ENCODE measurements at regions not wholly inside any gene's neighbourhood (a gene's known extent, or its start where the extent isn't known, plus 50 kb on each side); places are given as distances from the start of the nearest gene placed in this dataset.
"Not testable (repeated sequence)": the region's sequence is repeated elsewhere in the genome, so short reads cannot be mapped to it uniquely, and the experiment has no call there.

DNA sequence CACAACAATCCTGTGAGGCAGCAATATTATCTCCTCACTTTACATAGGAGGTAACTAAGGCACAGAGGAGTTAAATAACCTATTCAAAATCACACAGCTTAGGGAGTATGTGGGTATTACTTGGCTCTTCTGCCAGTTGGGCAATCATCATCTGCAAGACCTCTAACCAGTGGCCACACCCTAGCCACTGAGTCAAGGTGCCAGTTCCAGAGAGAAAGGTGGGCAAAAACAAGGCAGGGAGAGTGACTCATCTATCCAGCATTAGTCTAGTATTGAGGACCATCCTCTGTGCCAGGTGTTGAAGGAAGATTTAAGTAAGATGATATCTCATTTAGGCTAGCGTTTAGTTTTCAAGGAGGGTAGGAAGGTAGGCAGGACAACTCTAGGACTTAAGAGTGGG lies 113.9 kb upstream of the EOLA2 start:
- DNase-seq (ENCODE audit: low read depth): no peak

DNA sequence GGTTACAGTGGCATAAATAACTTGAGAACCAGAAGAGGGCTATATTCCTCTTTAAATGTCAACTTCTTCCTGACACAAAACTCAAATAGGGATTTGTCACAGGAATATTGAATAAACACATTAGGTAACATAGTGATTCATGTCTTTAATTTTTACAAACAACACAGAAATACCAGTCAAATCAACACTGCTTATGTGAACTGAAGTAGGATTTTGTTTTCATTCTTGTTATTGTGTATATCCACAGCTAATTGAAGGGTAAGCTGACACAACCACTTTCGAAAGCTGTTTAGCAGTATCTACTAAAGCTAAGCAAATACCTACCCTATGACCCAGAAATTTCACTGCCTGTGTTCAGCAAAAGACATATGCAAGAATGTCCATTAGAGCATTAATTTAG lies 120.4 kb upstream of the EOLA2 start:
- DNase-seq (ENCODE audit: low read depth): no peak

DNA sequence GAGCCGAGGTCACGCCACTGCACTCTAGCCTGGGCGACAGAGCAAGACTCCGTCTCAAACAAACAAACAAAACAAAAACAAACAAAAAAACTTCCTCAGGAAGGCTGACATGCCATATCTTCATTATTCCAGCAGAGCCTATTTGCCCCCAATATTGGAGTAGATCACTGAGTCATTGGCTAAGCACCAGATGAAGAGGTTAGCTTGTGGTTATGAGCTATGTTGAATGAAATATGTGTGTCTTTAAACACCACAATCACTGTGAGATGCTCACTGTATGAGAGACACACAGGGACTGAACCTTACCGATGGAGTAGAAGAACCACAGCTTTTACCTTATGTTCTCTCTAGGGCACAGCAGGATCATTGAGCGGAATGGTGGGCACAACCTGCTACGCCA lies 122.1 kb upstream of the EOLA2 start:
- DNase-seq (ENCODE audit: low read depth): no peak

DNA sequence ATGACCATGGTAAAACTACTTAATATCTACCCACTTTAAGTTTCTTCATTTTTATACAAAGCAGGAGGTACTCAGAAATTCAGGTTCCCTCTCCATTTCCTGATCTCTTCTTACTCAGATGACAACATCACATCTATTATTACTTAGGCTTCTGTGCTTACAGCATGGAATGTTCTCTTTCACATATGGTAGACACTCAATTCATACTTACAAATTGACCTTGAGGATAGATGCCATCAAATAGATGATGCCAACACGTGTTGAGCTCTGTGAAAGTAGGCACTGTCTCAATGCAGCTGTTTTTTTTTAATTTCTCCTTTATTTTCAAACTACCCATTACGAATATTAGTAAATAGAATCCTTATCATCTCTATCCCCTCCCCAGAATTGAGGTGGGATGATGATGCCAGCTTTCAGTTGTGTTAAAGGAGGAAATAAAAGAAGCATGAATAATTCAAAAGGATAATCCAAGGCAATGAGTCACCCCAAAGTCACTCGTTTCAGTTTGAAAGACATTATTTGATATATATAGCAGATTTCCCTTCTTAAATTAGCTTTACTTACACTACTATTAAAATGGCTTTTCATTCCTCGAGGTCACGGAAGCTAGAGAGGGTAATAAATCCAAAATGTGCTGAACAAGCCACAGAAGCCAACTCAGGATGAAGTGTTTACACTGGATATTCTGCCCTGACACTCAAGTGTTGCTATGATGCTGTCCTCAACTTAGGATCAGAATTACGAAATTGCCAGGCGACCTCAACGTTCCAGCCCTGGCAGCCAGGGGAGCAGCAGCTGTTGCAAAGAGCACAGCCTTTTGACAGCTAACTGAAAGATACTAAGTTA lies 124.2 kb upstream of the EOLA2 start:
- DNase-seq (ENCODE audit: low read depth): no peak

DNA sequence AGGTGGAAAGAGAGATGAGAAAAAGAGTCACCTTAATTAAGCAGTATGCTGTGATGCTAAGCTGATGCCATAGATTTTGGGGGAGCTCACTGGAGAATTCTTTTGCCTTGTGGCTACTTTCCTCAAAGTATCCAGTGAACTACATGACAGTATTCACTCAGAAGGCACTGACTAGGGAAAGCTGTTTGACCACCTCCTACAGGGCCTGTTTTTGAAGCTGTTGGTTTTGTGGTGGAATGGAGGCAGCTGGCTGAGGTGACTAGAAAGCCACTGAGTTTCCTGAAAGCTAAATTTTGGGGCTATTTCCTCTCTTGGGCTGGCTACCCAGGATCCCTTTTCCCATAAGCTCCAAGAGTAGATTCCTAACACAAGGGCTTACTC lies 124.8 kb upstream of the EOLA2 start:
- no peak for DNase-seq (ENCODE audit: low read depth)

DNA sequence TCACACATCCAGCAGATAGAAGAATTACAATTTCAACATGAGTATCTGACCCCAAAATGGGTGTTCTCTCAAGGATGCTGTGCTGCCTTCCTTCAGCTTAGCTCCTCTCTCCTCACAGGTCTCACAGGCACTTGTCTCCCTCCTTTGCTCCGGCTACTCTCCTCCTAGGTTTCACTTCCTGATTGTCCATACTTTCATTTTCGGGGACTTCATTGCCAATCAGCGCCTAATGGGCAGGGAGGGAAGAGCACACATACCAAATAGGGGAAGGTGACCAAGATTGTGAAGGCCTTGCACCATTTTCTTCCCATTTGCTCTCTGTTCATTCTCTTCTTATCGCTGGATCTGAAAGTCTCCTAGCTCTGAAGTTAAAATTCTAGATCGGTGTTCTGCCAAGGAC lies 125.4 kb upstream of the EOLA2 start:
- DNase-seq (ENCODE audit: low read depth): no peak

DNA sequence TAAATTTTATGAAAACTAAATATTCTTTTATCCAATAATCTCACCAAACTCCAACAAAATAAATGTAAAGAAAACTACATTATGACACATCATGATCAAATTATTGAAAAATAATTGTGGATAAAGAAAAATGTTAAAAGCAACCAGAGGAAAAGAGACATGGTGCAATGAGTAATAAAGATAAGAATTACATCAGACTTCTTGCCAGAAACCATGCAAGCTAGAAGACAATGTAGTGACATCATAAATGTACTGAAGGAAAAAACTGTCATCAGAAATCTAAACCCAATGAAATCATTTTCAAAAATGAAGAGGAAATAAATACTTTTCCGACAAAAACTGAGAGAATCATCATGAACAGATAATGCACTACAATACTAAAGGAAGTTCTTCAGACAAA lies 135.9 kb upstream of the EOLA2 start:
- DNase-seq (ENCODE audit: low read depth): no peak

DNA sequence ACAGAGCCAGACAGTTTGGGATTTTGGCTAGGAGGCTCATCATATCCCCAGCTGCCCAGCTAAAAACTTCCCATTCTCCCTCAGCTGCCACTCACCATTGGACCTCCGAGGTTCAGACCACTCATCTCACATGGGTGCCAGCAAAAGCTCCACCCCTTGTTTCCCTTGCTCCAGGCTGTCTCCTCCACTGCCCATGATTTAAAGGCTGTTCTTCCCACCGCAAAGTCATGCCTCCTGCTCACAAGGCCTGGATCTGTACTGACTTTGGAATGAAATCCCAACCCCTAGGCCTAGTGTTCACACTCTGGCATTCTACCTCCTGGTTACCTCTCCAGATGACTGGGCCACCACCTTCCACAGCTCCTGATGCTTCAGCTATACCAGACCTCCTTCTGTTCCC lies 142.2 kb upstream of the EOLA2 start:
- no peak for DNase-seq (ENCODE audit: low read depth)

DNA sequence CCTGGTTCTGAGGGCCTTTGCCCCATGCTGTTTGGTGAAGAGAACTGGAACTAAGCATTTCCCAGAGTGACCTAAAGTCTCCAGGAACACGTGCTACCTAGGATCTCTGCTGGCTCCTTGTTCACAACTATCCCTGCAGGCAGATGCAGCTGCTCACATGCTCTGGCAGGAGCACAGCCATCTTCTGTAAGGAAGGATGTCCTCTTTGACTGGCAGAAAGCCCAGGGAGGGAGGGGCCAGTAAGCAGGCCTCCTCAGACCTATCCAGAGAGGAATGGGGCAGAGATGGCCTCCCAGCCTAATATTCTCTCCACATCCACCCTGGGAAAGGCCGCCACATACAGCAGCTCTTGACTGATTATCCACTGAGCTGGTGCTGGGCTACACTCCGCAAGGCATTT lies 142.8 kb upstream of the EOLA2 start:
- DNase-seq (ENCODE audit: low read depth): no peak

DNA sequence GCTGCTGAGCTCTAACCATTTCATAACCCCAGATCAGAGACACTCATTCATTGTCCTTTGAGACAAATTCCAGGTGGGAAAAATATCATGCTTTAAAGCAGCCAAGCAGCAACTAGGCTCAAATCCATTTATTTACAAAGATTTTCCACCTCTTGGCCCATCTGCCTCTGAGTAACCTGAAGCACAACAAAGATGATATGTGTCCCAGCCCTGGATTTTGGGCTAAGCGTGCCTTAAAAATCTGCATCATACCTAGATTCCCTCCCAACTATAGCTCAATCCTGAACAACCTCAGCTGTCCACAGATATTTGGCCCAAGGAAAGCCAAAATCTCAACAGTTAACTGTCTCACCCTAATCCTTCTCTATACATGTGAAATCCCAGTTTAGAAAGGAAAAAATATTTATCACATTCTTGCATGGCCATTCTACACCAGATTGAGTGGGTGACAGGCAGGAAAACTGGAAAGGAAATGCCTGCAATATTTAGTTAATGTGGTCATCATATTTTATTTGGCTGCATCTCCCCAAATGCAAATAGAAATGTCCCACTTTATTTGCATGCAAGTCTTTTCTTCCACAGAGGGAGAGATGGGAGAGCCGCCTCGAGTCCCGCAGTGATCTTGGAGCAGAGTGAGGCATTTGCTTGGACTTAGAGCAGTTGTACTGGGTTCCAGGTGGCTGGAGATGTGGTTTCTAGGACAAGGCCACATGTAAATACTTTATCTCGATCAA lies 146.4 kb upstream of the EOLA2 start:
- no peak for DNase-seq (ENCODE audit: low read depth)

DNA sequence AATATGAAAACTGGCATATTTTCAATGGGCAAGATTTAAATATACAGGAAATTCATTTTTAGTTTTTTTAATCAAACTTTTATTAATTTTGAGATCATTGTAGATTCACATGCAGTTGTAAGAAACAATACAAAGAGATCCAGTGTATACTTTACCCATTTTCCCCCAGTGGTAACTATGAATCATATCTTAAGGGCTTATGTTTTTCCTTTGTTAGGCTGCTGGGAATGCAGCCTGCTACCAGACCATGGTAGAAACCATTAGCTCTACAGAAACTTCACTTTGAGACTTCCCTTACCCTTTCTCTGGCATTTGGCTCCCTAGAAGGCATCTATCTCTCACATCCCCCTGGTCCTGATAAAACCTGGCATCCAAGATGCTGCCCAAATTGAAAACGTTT lies 147.6 kb upstream of the EOLA2 start:
- no peak for DNase-seq (ENCODE audit: low read depth)

DNA sequence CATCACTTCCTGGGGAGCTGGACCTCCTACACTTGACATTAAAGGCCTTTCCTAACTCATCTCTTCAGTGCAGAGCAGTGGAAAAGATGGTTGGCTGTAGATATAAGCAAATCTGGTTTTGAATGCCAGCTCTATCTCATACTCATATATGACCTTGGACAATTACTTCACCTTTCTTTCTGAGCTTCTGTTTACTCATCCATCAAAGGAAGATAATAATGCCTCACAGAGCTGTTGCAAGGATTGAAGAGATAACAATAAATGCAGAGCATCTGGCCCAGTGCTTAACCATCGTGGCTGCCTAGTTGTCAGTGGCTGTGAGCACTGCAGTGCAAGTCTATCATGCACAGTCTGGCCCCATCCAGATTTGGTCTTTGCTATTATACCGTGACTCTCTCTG lies 148.1 kb upstream of the EOLA2 start:
- DNase-seq (ENCODE audit: low read depth): no peak

DNA sequence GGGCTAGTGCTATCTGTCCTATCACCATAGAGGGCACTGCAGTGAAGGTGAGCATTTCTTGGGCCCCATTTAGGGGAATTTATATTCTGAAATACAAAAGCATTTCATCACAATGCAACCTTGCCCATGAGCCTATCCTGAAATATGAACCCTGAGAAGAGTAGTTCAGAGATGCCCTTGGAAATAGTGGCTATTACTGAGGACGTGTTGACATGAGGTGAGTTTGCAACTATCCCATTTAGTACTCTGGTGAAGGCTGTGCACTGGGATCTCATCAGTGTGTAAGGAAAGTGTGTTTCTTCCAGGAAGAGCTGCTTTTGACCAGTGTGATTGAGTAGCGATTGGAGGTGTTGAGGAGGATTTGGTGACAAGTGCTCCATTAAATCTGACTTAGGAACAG lies 149.3 kb upstream of the EOLA2 start:
- DNase-seq (ENCODE audit: low read depth): no peak

DNA sequence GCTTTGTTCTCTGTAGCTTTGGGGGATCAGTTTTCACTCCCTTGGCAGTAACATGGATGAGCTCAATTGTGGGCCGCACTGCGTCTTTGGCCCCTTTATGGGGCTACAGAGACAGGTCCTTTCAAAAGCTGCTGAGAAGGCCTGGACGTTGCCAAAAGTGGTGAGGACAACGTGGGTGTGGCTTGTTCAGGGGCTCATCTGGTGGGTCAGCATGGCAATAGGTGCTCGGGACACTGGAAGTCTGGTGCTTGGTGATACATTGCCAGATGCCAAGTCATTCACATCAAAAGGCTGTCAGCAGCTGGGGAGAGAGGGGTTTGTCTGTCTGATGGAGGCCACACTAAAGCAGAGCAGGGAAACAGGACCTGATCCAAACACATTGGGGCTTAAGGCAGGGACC lies 149.8 kb upstream of the EOLA2 start:
- DNase-seq (ENCODE audit: low read depth): no peak

DNA sequence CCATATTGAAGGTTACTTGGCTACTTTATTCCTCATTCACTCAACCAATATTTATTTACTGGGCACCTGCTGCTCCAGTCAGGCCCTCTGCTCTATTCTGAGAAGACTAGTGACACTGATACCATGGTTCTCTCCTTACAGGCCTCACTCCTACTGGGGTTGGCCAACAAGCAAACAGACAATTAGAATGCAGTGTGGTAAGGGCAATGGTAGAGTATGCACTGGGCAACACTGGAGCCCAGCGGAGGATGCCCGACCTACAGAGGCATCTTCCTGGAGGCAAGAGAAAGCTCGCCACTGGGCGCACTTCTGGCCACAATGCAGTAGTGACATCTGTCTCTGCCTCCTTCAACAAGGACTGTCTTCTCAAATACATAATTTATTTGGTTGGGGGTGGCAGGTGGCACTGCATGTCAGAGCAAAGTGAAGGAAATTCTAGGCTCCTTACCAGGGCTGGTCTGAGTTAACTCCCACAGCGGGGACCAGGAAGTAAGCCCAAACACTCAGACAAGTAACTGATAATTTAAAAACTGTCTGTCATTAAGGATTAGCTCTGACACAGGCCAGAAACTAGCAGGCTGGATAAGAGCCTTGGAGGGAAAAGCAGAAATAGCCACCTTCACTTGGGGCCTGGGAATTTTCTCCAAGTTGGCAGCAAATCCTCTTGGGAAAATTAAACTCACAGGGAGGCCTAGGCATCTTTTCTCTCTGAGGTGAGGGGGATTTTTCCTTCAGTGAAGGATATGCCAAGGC lies 150.7 kb upstream of the EOLA2 start:
- no peak for DNase-seq (ENCODE audit: low read depth)

DNA sequence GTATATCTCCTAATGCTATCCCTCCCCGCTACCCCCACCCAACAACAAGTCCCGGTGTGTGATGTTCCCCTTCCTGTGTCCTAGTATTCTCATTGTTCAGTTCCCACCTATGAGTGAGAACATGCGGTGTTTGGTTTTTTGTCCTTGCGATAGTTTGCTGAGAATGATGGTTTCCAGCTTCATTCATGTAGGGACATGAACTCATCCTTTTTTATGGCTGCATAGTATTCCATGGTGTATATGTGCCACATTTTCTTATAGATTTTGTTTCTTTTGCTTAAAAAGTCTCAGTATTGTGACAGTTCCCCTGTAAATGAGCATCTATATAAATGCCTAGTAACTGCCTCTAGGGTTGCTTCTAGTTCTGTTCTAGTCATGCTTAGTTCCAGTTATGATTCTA lies 153.0 kb upstream of the EOLA2 start:
- not testable (repeated sequence) for DNase-seq (ENCODE audit: low read depth)

DNA sequence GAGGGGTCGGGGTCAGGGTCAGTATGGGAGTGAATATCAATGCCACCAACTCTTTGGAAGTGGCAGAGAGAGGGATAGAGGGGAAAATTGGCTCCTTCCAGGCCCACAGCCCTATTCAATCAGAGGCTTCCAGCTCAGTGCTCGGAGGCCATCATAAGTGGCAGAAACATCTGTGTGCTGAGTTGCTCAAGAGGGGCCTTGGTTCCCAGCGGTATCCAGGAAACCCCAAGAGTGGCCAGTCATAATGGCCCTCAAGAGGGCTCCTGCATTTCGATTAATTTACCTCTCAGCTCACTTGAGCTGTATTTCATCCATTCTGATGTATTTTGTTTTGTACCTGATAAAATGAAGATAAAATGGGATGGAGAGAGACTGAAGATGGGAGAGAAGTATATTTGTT lies 154.3 kb upstream of the EOLA2 start:
- no peak for DNase-seq (ENCODE audit: low read depth)

DNA sequence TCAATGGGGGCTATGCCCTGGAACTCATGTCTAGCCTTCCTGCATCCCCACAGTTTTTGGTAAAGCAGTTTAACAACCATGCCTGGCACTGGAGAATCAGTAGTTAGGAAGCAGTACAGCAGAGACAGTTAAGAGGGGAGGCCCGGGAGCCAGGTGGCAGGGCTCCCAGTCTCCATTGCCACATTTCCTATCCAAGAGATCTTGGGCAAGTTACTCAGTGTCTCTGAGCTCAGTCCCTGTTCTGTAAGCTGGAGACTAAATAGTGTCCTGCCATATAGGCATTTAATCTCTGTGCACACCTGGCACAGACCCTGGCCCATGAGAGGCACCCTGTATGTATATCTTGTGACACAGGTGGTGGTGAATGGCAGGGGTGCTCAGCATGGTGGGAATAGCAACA lies 156.1 kb upstream of the EOLA2 start:
- DNase-seq (ENCODE audit: low read depth): no peak

DNA sequence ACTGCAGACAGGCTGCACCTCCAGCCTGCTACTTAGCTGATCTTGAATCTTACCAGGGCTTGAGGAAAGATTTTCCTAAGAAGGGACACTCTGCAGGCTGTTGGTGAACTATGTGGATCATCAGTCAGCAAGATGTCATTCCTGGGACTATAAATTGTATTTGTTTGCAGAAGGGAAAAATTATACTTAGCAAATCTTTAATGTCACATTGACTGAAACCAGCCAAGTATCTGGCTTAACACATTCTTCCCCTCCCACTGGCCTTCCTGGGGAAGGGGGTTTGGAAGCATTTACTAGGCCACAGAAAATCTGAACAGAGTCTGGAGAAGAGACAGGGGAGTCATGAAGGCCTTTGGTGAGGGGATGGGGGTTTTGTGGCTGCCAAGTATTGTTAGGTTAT lies 156.7 kb upstream of the EOLA2 start:
- no peak for DNase-seq (ENCODE audit: low read depth)

DNA sequence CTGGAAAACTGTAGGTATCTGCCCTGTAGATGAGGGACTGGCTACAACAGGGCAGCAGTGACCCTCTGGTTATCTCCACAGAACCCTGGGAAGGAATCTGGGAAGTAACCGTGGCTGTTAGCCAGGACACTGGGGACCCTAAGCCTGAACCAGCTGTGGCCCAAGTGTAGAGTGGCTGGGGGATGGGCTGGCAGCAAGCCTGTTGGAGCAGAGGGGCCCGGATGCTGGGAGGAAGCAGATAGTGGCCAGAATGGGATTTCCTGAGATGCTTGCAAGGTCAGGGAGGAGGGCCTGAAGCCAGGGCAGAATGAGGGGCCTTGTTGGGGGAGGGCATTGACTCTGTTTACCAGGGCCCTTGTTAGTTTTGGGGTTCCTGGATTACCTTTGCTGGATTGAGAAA lies 161.0 kb upstream of the EOLA2 start:
- DNase-seq (ENCODE audit: low read depth): no peak

DNA sequence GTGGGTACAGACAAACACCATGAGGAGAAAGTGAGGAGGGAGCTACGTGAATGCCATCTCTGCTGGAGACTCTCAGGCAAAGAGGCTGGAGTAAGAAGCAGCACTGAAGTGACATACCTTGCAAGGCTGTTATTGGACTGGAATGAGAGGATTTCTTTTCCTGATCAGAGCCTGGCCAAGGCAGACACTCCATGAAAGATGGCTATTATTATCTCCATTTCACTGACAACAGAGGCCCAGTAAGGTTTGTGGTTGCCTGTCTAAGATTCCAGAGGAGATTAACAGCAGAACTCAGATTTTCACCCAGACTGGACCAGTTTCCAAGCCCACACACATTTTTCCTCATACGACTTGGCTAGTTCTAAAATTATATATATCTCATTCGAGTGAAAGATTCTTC lies 162.0 kb upstream of the EOLA2 start:
- DNase-seq (ENCODE audit: low read depth): no peak

DNA sequence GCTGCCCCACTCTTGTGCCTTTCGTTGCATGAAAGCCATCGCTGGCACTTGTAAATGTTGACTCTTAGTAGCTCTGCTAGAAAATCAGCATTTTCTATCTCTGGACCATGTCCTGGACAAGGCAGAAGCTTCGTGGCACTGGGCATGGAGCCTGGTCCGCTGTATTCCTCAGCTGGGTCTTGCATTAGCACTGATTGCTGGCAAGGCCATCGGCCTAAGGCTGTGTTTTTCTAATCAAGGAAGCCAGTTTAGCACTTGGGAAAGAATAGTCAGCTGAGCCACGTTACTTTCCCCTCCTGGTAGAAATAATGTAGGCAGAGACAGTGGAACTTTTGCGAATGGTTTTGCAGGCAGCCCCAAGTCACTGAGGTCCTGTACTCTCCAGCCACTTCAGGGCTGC lies 180.2 kb upstream of the EOLA2 start:
- DNase-seq (ENCODE audit: low read depth): no peak

DNA sequence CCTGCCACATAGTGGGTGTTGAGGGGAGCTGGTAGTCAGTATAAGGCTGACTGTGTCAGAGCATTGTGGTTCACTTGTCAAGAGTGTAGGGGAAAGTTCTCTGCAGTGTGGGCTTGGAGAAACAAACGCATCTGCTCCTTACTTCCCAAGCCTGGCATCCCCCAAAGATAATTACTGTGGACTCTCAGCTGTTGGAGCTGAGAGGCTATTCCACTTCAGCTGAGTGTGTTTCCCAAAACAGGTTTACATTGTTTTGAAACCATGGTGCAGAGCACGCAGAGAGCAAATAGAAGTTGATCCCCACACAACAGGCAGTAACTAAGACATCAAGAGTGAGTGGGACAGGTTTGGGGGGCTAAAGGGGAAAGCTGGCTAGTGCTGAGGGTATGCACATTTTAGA lies 181.0 kb upstream of the EOLA2 start:
- no peak for DNase-seq (ENCODE audit: low read depth)
